ENCODE measurements at regions not wholly inside any gene's neighbourhood (a gene's known extent, or its start where the extent isn't known, plus 50 kb on each side); places are given as distances from the start of the nearest gene placed in this dataset.
"Not testable (repeated sequence)": the region's sequence is repeated elsewhere in the genome, so short reads cannot be mapped to it uniquely, and the experiment has no call there.

DNA sequence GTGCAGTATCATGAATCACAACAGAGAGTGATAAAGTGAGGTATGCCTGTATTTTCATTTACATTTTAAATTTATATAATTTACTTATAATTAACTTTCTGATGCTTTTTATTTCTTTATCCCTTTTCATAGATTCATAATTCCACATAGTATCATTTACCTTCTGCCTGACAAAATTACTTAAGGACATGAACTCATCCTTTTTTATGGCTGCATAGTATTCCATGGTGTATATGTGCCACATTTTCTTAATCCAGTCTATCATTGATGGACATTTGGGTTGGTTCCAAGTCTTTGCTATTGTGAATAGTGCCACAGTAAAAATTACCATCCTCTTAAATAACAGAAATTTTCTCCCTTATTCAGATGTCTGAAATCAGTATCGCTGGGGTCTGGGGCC lies 224.5 kb downstream of the ANKRD7 start:
- H3K4me3 ChIP-seq (ENCODE audit: low read depth in 1 of 3, low read length in 3 of 3); H3K27ac ChIP-seq (ENCODE audit: low read depth in 1 of 3, low read length in 2 of 3); H3K4me1 ChIP-seq (ENCODE audit: control insufficient read depth in 3 of 3, insufficient read depth in 2 of 3, low read depth in 1 of 3, low read length in 2 of 3); H3K36me3 ChIP-seq (ENCODE audit: control insufficient read depth in 3 of 3, insufficient read depth in 2 of 3, low read depth in 1 of 3, low read length in 3 of 3); DNase-seq; FAIRE-seq; H3K9me3 ChIP-seq (ENCODE audit: control insufficient read depth in 2 of 2, insufficient read depth in 1 of 2, low read depth in 1 of 2, low read length in 1 of 2); H3K27me3 ChIP-seq (ENCODE audit: control insufficient read depth in 3 of 3, insufficient read depth in 3 of 3, low read length in 3 of 3): not testable (repeated sequence)
- WGBS, 3 donors = 96 to 100% (median 100%) methylated on average over 1 of the region's 1 CpG

DNA sequence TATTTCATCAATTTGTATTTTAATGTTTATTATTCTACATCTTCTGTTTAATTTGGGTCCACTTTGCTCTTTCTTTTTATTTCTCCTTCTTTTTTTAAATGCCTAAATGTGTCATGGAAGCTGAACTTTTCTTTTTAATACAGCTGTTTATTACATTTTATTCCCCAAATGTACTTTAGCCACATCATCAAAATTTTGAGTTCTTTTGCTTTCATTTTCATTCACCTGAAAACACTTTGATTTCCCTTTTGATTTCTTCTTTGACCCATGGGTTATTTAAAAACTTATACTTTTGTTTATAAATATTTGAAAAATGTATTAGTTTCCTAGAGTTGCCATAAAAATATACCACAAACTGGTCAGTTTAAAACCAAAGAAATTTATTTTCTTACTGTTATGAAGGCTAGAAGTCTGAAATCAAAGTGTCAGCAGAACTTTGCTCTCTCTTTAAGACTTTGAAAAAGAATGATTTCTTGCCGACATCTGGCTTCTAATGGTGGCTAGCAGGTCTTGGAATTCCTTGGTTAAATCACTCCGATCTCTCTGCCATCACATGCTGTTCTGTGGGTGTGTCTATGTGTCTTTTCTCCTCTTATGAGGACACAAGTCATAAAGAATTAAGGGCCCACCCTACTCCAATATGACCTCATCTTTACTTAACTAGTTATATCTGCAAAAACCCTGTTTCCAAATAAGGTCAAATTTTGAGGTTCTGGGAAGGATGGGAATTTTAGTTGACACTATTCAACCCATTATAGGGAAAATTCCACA lies 225.5 kb downstream of the ANKRD7 start:
- Histone ChIP-seq H3K9me3 (ENCODE audit: control insufficient read depth in 2 of 2, insufficient read depth in 1 of 2, low read depth in 1 of 2, low read length in 1 of 2) (no peaks in the 10 kb centered on the region), H3K4me3 (ENCODE audit: low read depth in 1 of 3, low read length in 3 of 3) (no peak overlapping the region), H3K36me3 (ENCODE audit: control insufficient read depth in 3 of 3, insufficient read depth in 2 of 3, low read depth in 1 of 3, low read length in 3 of 3) (no peaks in the 10 kb centered on the region), H3K27ac (ENCODE audit: low read depth in 1 of 3, low read length in 2 of 3) (no peak overlapping the region), H3K27me3 (ENCODE audit: control insufficient read depth in 3 of 3, insufficient read depth in 3 of 3, low read length in 3 of 3) (no peaks in the 10 kb centered on the region), H3K4me1 (ENCODE audit: control insufficient read depth in 3 of 3, insufficient read depth in 2 of 3, low read depth in 1 of 3, low read length in 2 of 3) (no peaks in the 10 kb centered on the region)
- FAIRE-seq (no peak), DNase-seq (no peak)
- 49 to 67% (median 62%) methylated on average over 2 of the region's 2 CpGs for WGBS, 3 donors

DNA sequence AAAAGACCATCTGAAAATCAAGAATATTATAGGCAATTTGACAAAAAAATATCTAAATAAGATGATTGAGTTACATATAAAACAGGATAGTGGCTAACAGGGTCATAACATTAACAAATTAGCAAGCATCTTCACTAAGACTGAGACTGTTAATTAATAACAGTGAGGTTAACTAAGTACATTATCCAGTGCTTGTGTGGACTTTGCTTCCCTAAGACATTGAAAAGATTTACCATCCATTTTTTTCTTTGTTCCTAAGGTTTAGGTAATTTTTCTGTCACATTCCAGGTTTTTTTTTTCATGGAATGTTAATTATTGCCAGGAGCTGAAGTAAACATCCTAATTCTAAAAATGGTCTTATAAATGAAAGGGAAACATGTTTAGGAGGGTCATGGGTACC lies 227.6 kb downstream of the ANKRD7 start:
- no peaks in the 10 kb centered on the region for H3K9me3 ChIP-seq (ENCODE audit: control insufficient read depth in 2 of 2, insufficient read depth in 1 of 2, low read depth in 1 of 2, low read length in 1 of 2)
- H3K4me3 ChIP-seq (ENCODE audit: low read depth in 1 of 3, low read length in 3 of 3) = no peak overlapping the region
- H3K4me1 ChIP-seq (ENCODE audit: control insufficient read depth in 3 of 3, insufficient read depth in 2 of 3, low read depth in 1 of 3, low read length in 2 of 3) = no peaks in the 10 kb centered on the region
- no peaks in the 10 kb centered on the region for H3K36me3 ChIP-seq (ENCODE audit: control insufficient read depth in 3 of 3, insufficient read depth in 2 of 3, low read depth in 1 of 3, low read length in 3 of 3)
- DNase-seq = peak in 1 of 2 donors; percentile 6
- H3K27me3 ChIP-seq (ENCODE audit: control insufficient read depth in 3 of 3, insufficient read depth in 3 of 3, low read length in 3 of 3) = no peaks in the 10 kb centered on the region
- H3K27ac ChIP-seq (ENCODE audit: low read depth in 1 of 3, low read length in 2 of 3) = no peak overlapping the region
- no peak for FAIRE-seq

DNA sequence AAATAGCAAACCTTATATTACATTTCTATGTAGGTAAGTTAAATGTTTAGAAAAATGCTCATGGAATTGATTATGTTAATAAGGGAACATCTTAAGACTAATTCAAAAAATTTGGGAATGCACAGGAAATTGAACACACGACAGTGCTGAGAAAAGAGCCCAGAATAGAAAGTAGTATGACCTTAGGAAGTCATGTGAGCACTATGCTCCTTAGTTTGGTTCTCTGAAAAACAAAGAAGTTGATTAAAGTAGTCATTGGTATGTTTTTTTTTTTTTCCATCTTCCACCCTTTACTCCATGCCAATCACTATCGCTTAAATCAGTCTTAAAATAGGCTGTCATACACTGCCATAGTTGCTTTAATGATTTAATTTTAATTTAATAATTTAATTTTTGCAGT lies 242.9 kb downstream of the ANKRD7 start:
- WGBS, 3 donors = 47 to 60% (median 50%) methylated on average over 2 of the region's 2 CpGs
- no peaks in the 10 kb centered on the region for H3K4me1 ChIP-seq (ENCODE audit: control insufficient read depth in 3 of 3, insufficient read depth in 2 of 3, low read depth in 1 of 3, low read length in 2 of 3)

DNA sequence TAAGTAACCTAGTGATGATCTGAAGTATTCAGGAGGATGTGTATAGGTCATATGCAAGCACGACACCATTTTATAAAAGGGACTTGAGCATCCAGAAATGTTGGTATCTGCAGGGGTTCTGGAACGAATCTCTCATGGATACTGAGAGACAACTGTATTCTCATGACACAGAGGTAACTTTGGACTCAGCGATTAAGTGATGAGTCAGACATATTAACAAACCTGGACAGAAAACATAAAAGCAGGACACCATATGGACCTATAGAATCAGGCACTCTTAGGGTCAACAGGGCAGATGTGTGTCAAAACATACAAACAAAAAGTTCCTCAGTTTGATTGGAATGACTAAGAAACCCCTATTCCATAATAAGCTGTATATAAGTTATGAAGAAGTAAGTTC lies 248.1 kb downstream of the ANKRD7 start:
- WGBS, 3 donors = 82 to 86% (median 84%) methylated on average over 3 of the region's 3 CpGs
- Histone ChIP-seq H3K4me3 (ENCODE audit: low read depth in 1 of 3, low read length in 3 of 3) (no peak overlapping the region), H3K36me3 (ENCODE audit: control insufficient read depth in 3 of 3, insufficient read depth in 2 of 3, low read depth in 1 of 3, low read length in 3 of 3) (no peaks in the 10 kb centered on the region), H3K27ac (ENCODE audit: low read depth in 1 of 3, low read length in 2 of 3) (no peak overlapping the region), H3K27me3 (ENCODE audit: control insufficient read depth in 3 of 3, insufficient read depth in 3 of 3, low read length in 3 of 3) (no peaks in the 10 kb centered on the region), H3K4me1 (ENCODE audit: control insufficient read depth in 3 of 3, insufficient read depth in 2 of 3, low read depth in 1 of 3, low read length in 2 of 3) (no peaks in the 10 kb centered on the region), H3K9me3 (ENCODE audit: control insufficient read depth in 2 of 2, insufficient read depth in 1 of 2, low read depth in 1 of 2, low read length in 1 of 2) (no peaks in the 10 kb centered on the region)
- FAIRE-seq (no peak), DNase-seq (no peak)

More for the DNA sequence above, 242.9 kb downstream of the ANKRD7 start:
- no peak for DNase-seq
- H3K36me3 ChIP-seq (ENCODE audit: control insufficient read depth in 3 of 3, insufficient read depth in 2 of 3, low read depth in 1 of 3, low read length in 3 of 3) = no peaks in the 10 kb centered on the region
- FAIRE-seq = no peak
- no peak overlapping the region for H3K27ac ChIP-seq (ENCODE audit: low read depth in 1 of 3, low read length in 2 of 3)
- H3K9me3 ChIP-seq (ENCODE audit: control insufficient read depth in 2 of 2, insufficient read depth in 1 of 2, low read depth in 1 of 2, low read length in 1 of 2) = no peaks in the 10 kb centered on the region
- no peaks in the 10 kb centered on the region for H3K27me3 ChIP-seq (ENCODE audit: control insufficient read depth in 3 of 3, insufficient read depth in 3 of 3, low read length in 3 of 3)
- no peak overlapping the region for H3K4me3 ChIP-seq (ENCODE audit: low read depth in 1 of 3, low read length in 3 of 3)

DNA sequence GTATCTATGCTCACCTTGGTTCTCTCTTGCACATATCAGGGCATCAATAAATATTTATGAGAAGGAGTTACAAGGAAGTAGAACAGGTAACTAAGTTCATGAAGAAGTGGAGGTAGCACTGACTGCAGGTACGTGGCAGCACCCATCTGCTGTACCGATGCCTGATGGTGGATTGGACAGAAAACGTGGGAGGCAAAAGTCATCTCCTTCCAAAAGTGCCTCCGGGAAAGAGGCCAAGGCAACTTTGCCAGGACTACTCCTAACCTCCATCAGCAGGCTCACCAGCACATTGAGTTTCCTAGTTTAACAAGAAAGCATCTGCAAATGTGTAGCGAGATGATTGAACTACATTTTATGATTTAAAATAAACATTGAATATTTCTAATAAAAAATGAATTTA lies 248.8 kb downstream of the ANKRD7 start:
- H3K27me3 ChIP-seq (ENCODE audit: control insufficient read depth in 3 of 3, insufficient read depth in 3 of 3, low read length in 3 of 3) = no peaks in the 10 kb centered on the region
- DNase-seq (no peak), FAIRE-seq (no peak)
- no peaks in the 10 kb centered on the region for H3K9me3 ChIP-seq (ENCODE audit: control insufficient read depth in 2 of 2, insufficient read depth in 1 of 2, low read depth in 1 of 2, low read length in 1 of 2)
- no peaks in the 10 kb centered on the region for H3K4me1 ChIP-seq (ENCODE audit: control insufficient read depth in 3 of 3, insufficient read depth in 2 of 3, low read depth in 1 of 3, low read length in 2 of 3)
- H3K36me3 ChIP-seq (ENCODE audit: control insufficient read depth in 3 of 3, insufficient read depth in 2 of 3, low read depth in 1 of 3, low read length in 3 of 3) = no peaks in the 10 kb centered on the region
- no peak overlapping the region for H3K4me3 ChIP-seq (ENCODE audit: low read depth in 1 of 3, low read length in 3 of 3)
- 65 to 68% (median 67%) methylated on average over 5 of the region's 5 CpGs for whole genome bisulfite sequencing, 3 donors
- no peak overlapping the region for H3K27ac ChIP-seq (ENCODE audit: low read depth in 1 of 3, low read length in 2 of 3)

DNA sequence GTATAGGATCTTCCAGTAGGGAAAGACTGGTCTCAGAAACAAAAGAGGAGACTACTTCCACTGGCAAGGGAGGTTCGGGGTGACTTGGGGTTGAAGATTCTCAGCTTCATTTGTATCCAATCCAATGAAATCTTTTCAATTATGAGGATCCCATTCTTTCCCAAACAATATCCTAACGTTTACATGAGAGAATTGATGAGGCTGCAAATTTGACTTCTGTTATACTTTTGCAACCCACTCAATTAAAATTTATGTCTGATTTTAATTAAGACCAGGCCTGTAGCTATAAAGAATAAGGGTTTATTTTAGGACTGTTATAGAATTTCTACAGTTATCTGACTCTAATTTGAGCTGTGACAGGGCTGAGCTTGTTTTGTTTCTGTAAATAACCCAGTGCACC lies 251.5 kb downstream of the ANKRD7 start:
- Histone ChIP-seq H3K36me3 (ENCODE audit: control insufficient read depth in 3 of 3, insufficient read depth in 2 of 3, low read depth in 1 of 3, low read length in 3 of 3) (no peaks in the 10 kb centered on the region), H3K4me3 (ENCODE audit: low read depth in 1 of 3, low read length in 3 of 3) (no peak overlapping the region), H3K27ac (ENCODE audit: low read depth in 1 of 3, low read length in 2 of 3) (no peak overlapping the region), H3K9me3 (ENCODE audit: control insufficient read depth in 2 of 2, insufficient read depth in 1 of 2, low read depth in 1 of 2, low read length in 1 of 2) (peaks cover 0 to under 1% of the 10 kb centered on the region in 2 donors), H3K4me1 (ENCODE audit: control insufficient read depth in 3 of 3, insufficient read depth in 2 of 3, low read depth in 1 of 3, low read length in 2 of 3) (no peaks in the 10 kb centered on the region), H3K27me3 (ENCODE audit: control insufficient read depth in 3 of 3, insufficient read depth in 3 of 3, low read length in 3 of 3) (no peaks in the 10 kb centered on the region)
- 49 to 59% (median 57%) methylated on average over 2 of the region's 2 CpGs for WGBS, 3 donors
- FAIRE-seq (no peak), DNase-seq (no peak)

DNA sequence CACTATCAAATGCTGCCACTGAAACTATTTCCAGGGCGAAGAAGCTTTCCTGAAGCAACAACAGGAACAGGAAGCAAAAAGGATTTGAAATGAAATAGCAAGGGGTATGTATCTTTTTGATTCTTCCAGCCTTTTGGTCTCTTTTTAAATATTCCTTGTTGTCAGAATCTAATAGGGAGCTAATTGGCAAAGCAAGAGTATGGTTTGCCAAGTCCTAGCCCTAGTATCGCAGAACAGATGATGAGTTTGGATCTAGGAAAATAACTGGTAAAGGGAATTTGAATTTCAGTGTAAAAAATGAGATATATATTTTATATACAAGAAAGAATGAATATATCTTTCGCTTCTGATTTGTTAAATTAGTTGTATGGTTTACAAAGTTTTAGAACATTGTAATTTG lies 252.5 kb downstream of the ANKRD7 start:
- Histone ChIP-seq H3K4me3 (ENCODE audit: low read depth in 1 of 3, low read length in 3 of 3) (no peak overlapping the region), H3K27me3 (ENCODE audit: control insufficient read depth in 3 of 3, insufficient read depth in 3 of 3, low read length in 3 of 3) (no peaks in the 10 kb centered on the region), H3K4me1 (ENCODE audit: control insufficient read depth in 3 of 3, insufficient read depth in 2 of 3, low read depth in 1 of 3, low read length in 2 of 3) (no peaks in the 10 kb centered on the region), H3K27ac (ENCODE audit: low read depth in 1 of 3, low read length in 2 of 3) (no peak overlapping the region), H3K9me3 (ENCODE audit: control insufficient read depth in 2 of 2, insufficient read depth in 1 of 2, low read depth in 1 of 2, low read length in 1 of 2) (peaks cover 0 to 8% of the 10 kb centered on the region in 2 donors), H3K36me3 (ENCODE audit: control insufficient read depth in 3 of 3, insufficient read depth in 2 of 3, low read depth in 1 of 3, low read length in 3 of 3) (no peaks in the 10 kb centered on the region)
- 78 to 81% (median 78%) methylated on average over 3 of the region's 3 CpGs for WGBS, 3 donors
- FAIRE-seq = no peak
- no peak for DNase-seq

DNA sequence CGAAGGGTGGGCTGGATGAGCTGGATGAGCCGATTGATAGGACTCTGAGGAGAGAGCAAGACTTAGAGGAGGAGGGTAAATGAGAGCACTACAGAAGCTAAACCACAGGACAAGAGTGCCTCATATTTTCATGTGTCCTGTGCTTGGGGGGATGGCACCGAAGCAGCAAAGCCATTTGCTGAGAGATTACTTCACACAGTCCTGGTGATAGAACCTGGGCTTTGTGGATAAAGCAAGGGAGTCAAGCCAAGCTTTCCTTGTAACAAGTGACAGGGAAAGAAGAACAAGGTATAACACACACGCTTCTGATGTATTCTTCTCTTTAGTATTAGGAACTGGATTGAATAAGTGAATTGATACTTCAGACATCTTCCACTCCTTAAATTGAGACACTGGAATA lies 253.7 kb downstream of the ANKRD7 start:
- Histone ChIP-seq H3K27ac (ENCODE audit: low read depth in 1 of 3, low read length in 2 of 3) (no peak overlapping the region), H3K27me3 (ENCODE audit: control insufficient read depth in 3 of 3, insufficient read depth in 3 of 3, low read length in 3 of 3) (no peaks in the 10 kb centered on the region), H3K4me3 (ENCODE audit: low read depth in 1 of 3, low read length in 3 of 3) (no peak overlapping the region), H3K36me3 (ENCODE audit: control insufficient read depth in 3 of 3, insufficient read depth in 2 of 3, low read depth in 1 of 3, low read length in 3 of 3) (no peaks in the 10 kb centered on the region), H3K4me1 (ENCODE audit: control insufficient read depth in 3 of 3, insufficient read depth in 2 of 3, low read depth in 1 of 3, low read length in 2 of 3) (no peaks in the 10 kb centered on the region), H3K9me3 (ENCODE audit: control insufficient read depth in 2 of 2, insufficient read depth in 1 of 2, low read depth in 1 of 2, low read length in 1 of 2) (peaks cover 0 to 9% of the 10 kb centered on the region in 2 donors)
- 82 to 88% (median 86%) methylated on average over 4 of the region's 4 CpGs for WGBS, 3 donors
- DNase-seq = no peak
- FAIRE-seq = no peak

Data from small intestine (tissue), 7 donors.